ENCODE measurements at regions not wholly inside any gene's neighbourhood (a gene's known extent, or its start where the extent isn't known, plus 50 kb on each side); places are given as distances from the start of the nearest gene placed in this dataset.

DNA sequence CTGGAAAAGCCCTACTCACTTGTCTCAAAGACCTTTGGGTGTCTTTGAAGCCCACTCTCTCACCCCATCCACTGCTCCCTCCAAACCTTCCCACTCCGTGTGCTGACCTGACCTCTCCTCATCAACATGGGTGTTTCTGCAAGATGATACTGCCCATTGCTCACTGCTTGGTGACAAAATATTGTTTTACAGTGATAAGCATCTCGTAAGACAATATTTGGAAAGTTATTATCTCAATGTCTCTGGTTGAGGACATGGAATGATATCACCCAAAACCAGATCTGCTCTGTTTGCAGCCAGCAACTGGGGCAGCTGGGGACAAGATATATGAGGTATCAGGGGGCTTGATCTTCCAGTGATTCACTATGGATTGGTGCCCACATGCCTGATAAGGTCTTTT is 195.8 kb downstream of the SALL1 start:
- no peak for DNase-seq

GRCh38 chr16:50954469-50954868 is 196.6 kb downstream of the SALL1 start:
- DNase-seq (no peak), FAIRE-seq (no peak)
- no peak overlapping the region for H3K4me3 ChIP-seq (ENCODE audit: low read depth in 1 of 3, low read length in 3 of 3)
- peaks cover 0 to 5% of the 10 kb centered on the region in 2 donors for H3K9me3 ChIP-seq (ENCODE audit: control insufficient read depth in 2 of 2, insufficient read depth in 1 of 2, low read depth in 1 of 2, low read length in 1 of 2)
- H3K27ac ChIP-seq (ENCODE audit: low read depth in 1 of 3, low read length in 2 of 3), result no peak overlapping the region
- H3K4me1 ChIP-seq (ENCODE audit: control insufficient read depth in 3 of 3, insufficient read depth in 2 of 3, low read depth in 1 of 3, low read length in 2 of 3), result no peaks in the 10 kb centered on the region
- WGBS, 3 donors, result 60 to 69% (median 69%) methylated on average over 9 of the region's 9 CpGs
- H3K36me3 ChIP-seq (ENCODE audit: control insufficient read depth in 3 of 3, insufficient read depth in 2 of 3, low read depth in 1 of 3, low read length in 3 of 3), result no peaks in the 10 kb centered on the region
- H3K27me3 ChIP-seq (ENCODE audit: control insufficient read depth in 3 of 3, insufficient read depth in 3 of 3, low read length in 3 of 3), result peaks cover 0 to 2% (median 0%) of the 10 kb centered on the region in 3 donors

More for the DNA sequence above, 195.8 kb downstream of the SALL1 start:
- Histone ChIP-seq H3K27ac (ENCODE audit: low read depth in 1 of 3, low read length in 2 of 3) (no peak overlapping the region), H3K9me3 (ENCODE audit: control insufficient read depth in 2 of 2, insufficient read depth in 1 of 2, low read depth in 1 of 2, low read length in 1 of 2) (peaks cover 0 to 5% of the 10 kb centered on the region in 2 donors), H3K36me3 (ENCODE audit: control insufficient read depth in 3 of 3, insufficient read depth in 2 of 3, low read depth in 1 of 3, low read length in 3 of 3) (no peaks in the 10 kb centered on the region), H3K27me3 (ENCODE audit: control insufficient read depth in 3 of 3, insufficient read depth in 3 of 3, low read length in 3 of 3) (peaks cover 0 to 2% (median 0%) of the 10 kb centered on the region in 3 donors), H3K4me3 (ENCODE audit: low read depth in 1 of 3, low read length in 3 of 3) (no peak overlapping the region), H3K4me1 (ENCODE audit: control insufficient read depth in 3 of 3, insufficient read depth in 2 of 3, low read depth in 1 of 3, low read length in 2 of 3) (no peaks in the 10 kb centered on the region)
- no peak for FAIRE-seq
- 48 to 63% (median 53%) methylated on average over 2 of the region's 2 CpGs for WGBS, 3 donors

DNA sequence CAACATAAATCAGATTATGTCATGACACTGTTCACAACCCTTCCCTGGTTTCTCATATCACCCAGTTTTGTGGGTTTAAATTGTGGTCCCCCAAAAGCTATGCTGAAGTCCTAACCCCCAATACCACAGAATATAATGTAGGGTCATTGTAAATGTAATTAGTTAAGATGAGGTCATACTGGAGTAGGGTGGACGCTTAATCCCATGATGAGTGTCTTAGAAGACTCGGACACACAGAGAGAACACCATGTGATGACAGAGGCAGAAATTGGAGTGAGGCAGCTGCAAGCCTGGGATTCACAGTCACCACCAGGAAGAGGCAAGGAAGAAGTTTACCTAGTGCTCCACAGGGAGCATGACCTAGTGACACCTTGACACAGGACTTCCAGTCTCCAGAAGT is 197.8 kb downstream of the SALL1 start:
- Histone ChIP-seq H3K36me3 (ENCODE audit: control insufficient read depth in 3 of 3, insufficient read depth in 2 of 3, low read depth in 1 of 3, low read length in 3 of 3) (no peaks in the 10 kb centered on the region), H3K9me3 (ENCODE audit: control insufficient read depth in 2 of 2, insufficient read depth in 1 of 2, low read depth in 1 of 2, low read length in 1 of 2) (peaks cover 0 to 5% of the 10 kb centered on the region in 2 donors), H3K4me3 (ENCODE audit: low read depth in 1 of 3, low read length in 3 of 3) (no peak overlapping the region), H3K27me3 (ENCODE audit: control insufficient read depth in 3 of 3, insufficient read depth in 3 of 3, low read length in 3 of 3) (peaks cover 0 to 2% (median 0%) of the 10 kb centered on the region in 3 donors), H3K4me1 (ENCODE audit: control insufficient read depth in 3 of 3, insufficient read depth in 2 of 3, low read depth in 1 of 3, low read length in 2 of 3) (no peaks in the 10 kb centered on the region), H3K27ac (ENCODE audit: low read depth in 1 of 3, low read length in 2 of 3) (no peak overlapping the region)
- DNase-seq, result no peak
- no peak for FAIRE-seq
- 80 to 85% (median 80%) methylated on average over 2 of the region's 2 CpGs for WGBS, 3 donors

- Histone ChIP-seq H3K27me3 (ENCODE audit: control insufficient read depth in 3 of 3, insufficient read depth in 3 of 3, low read length in 3 of 3) (no peaks in the 10 kb centered on the region), H3K9me3 (ENCODE audit: control insufficient read depth in 2 of 2, insufficient read depth in 1 of 2, low read depth in 1 of 2, low read length in 1 of 2) (no peaks in the 10 kb centered on the region), H3K4me3 (ENCODE audit: low read depth in 1 of 3, low read length in 3 of 3) (no peak overlapping the region), H3K27ac (ENCODE audit: low read depth in 1 of 3, low read length in 2 of 3) (no peak overlapping the region), H3K4me1 (ENCODE audit: control insufficient read depth in 3 of 3, insufficient read depth in 2 of 3, low read depth in 1 of 3, low read length in 2 of 3) (no peaks in the 10 kb centered on the region), H3K36me3 (ENCODE audit: control insufficient read depth in 3 of 3, insufficient read depth in 2 of 3, low read depth in 1 of 3, low read length in 3 of 3) (no peaks in the 10 kb centered on the region)
- WGBS, 3 donors, result 59 to 72% (median 62%) methylated on average over 3 of the region's 3 CpGs
- DNase-seq (no peak), FAIRE-seq (no peak)
Observed at GRCh38 chr16:50950955-50951354, 200.1 kb downstream of the SALL1 start.

DNA sequence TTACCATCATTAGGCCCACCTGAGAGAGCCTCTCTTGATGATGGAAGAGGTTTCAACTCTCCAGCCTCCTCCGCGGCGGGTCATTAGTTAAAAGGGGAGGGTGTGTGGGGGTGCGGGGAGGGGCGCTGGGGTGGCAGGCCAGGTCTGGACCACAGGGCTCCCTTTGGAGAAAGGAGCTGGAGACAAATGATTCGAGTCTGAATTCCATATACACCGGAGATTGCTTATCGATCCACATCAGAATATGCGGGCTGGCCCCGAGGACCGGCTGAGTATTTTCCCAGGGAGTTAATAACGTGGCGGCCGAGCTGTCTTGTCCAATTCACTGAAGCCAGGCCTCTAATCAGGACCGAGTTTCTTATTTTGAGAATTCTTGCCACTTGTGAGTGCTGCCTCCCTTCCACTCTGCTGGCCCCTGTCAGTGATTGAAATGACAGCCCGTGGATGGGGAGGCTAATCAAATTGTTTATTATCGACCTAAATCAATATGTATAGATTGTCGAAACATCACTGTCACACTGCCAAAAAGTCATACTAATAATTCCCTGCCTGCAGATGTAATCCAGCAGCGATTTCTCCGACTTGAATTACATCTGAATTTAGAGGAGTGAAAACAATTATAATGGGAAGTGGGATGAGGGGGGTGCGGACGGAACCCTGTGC is 202.7 kb downstream of the SALL1 start:
- Histone ChIP-seq H3K4me1 (ENCODE audit: control insufficient read depth in 3 of 3, insufficient read depth in 2 of 3, low read depth in 1 of 3, low read length in 2 of 3) (no peaks in the 10 kb centered on the region), H3K9me3 (ENCODE audit: control insufficient read depth in 2 of 2, insufficient read depth in 1 of 2, low read depth in 1 of 2, low read length in 1 of 2) (no peaks in the 10 kb centered on the region), H3K27me3 (ENCODE audit: control insufficient read depth in 3 of 3, insufficient read depth in 3 of 3, low read length in 3 of 3) (no peaks in the 10 kb centered on the region), H3K4me3 (ENCODE audit: low read depth in 1 of 3, low read length in 3 of 3) (no peak overlapping the region), H3K27ac (ENCODE audit: low read depth in 1 of 3, low read length in 2 of 3) (no peak overlapping the region), H3K36me3 (ENCODE audit: control insufficient read depth in 3 of 3, insufficient read depth in 2 of 3, low read depth in 1 of 3, low read length in 3 of 3) (no peaks in the 10 kb centered on the region)
- DNase-seq (no peak), FAIRE-seq (no peak)
- WGBS, 3 donors, result 74 to 86% (median 83%) methylated on average over 22 of the region's 22 CpGs

GRCh38 chr16:50947826-50948225 is 203.2 kb downstream of the SALL1 start:
- Histone ChIP-seq H3K4me1 (ENCODE audit: control insufficient read depth in 3 of 3, insufficient read depth in 2 of 3, low read depth in 1 of 3, low read length in 2 of 3) (no peaks in the 10 kb centered on the region), H3K9me3 (ENCODE audit: control insufficient read depth in 2 of 2, insufficient read depth in 1 of 2, low read depth in 1 of 2, low read length in 1 of 2) (no peaks in the 10 kb centered on the region), H3K27me3 (ENCODE audit: control insufficient read depth in 3 of 3, insufficient read depth in 3 of 3, low read length in 3 of 3) (no peaks in the 10 kb centered on the region), H3K4me3 (ENCODE audit: low read depth in 1 of 3, low read length in 3 of 3) (no peak overlapping the region), H3K36me3 (ENCODE audit: control insufficient read depth in 3 of 3, insufficient read depth in 2 of 3, low read depth in 1 of 3, low read length in 3 of 3) (no peaks in the 10 kb centered on the region), H3K27ac (ENCODE audit: low read depth in 1 of 3, low read length in 2 of 3) (no peak overlapping the region)
- DNase-seq (no peak), FAIRE-seq (no peak)
- WGBS, 3 donors, result 95 to 100% (median 95%) methylated on average over 1 of the region's 1 CpG

- Histone ChIP-seq H3K9me3 (ENCODE audit: control insufficient read depth in 2 of 2, insufficient read depth in 1 of 2, low read depth in 1 of 2, low read length in 1 of 2) (no peaks in the 10 kb centered on the region), H3K36me3 (ENCODE audit: control insufficient read depth in 3 of 3, insufficient read depth in 2 of 3, low read depth in 1 of 3, low read length in 3 of 3) (no peaks in the 10 kb centered on the region), H3K4me1 (ENCODE audit: control insufficient read depth in 3 of 3, insufficient read depth in 2 of 3, low read depth in 1 of 3, low read length in 2 of 3) (no peaks in the 10 kb centered on the region), H3K27me3 (ENCODE audit: control insufficient read depth in 3 of 3, insufficient read depth in 3 of 3, low read length in 3 of 3) (no peaks in the 10 kb centered on the region), H3K27ac (ENCODE audit: low read depth in 1 of 3, low read length in 2 of 3) (no peak overlapping the region), H3K4me3 (ENCODE audit: low read depth in 1 of 3, low read length in 3 of 3) (no peak overlapping the region)
- FAIRE-seq (no peak), DNase-seq (no peak)
- 72 to 77% (median 76%) methylated on average over 5 of the region's 5 CpGs for WGBS, 3 donors
Observed at GRCh38 chr16:50946606-50947005, 204.5 kb downstream of the SALL1 start.

DNA sequence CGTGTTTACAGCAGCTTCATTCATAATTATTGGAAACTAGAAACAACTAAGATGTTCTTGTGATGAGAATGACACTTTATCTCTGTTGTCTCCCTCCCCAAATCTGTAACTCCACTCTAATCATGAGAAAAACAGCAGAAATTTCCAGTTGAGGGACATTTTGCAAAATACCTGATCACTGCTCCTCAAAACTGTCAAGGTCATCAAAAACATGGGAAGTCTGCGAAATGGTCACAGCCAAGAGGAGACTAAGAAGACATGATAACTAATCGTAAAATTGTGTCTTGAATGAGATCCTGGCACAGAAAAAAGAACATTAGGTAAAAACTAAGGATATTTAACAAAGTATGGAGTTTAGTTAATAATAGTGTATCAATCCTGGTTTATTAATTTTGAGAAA is 204.2 kb downstream of the CYLD start:
- FAIRE-seq (no peak), DNase-seq (no peak)
- no peaks in the 10 kb centered on the region for H3K27me3 ChIP-seq (ENCODE audit: control insufficient read depth in 3 of 3, insufficient read depth in 3 of 3, low read length in 3 of 3)
- H3K4me3 ChIP-seq (ENCODE audit: low read depth in 1 of 3, low read length in 3 of 3), result no peak overlapping the region
- H3K27ac ChIP-seq (ENCODE audit: low read depth in 1 of 3, low read length in 2 of 3), result no peak overlapping the region
- no peaks in the 10 kb centered on the region for H3K9me3 ChIP-seq (ENCODE audit: control insufficient read depth in 2 of 2, insufficient read depth in 1 of 2, low read depth in 1 of 2, low read length in 1 of 2)
- H3K36me3 ChIP-seq (ENCODE audit: control insufficient read depth in 3 of 3, insufficient read depth in 2 of 3, low read depth in 1 of 3, low read length in 3 of 3), result no peaks in the 10 kb centered on the region
- H3K4me1 ChIP-seq (ENCODE audit: control insufficient read depth in 3 of 3, insufficient read depth in 2 of 3, low read depth in 1 of 3, low read length in 2 of 3), result no peaks in the 10 kb centered on the region
- 80 to 85% (median 85%) methylated on average over 3 of the region's 3 CpGs for WGBS, 3 donors

DNA sequence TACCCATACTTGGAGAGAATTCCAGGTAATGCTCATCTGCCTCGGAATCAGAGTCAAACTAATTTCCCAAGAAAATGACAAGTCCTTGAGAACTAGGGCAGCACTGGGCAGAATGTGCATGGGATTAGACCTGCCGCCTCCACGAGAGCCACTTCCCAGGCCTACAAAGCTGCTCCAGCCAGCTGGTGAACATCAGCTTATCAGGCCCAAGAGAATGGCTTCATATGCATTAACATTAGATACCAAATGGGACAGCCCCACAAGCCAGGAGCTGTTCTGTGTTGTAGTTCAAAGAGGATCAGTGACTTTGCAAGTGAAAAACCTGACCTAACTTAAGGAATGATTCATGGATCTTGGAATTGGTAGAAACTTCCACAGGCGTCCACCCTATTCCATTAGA is 203.3 kb downstream of the CYLD start:
- Histone ChIP-seq H3K4me1 (ENCODE audit: control insufficient read depth in 3 of 3, insufficient read depth in 2 of 3, low read depth in 1 of 3, low read length in 2 of 3) (no peaks in the 10 kb centered on the region), H3K27ac (ENCODE audit: low read depth in 1 of 3, low read length in 2 of 3) (no peak overlapping the region), H3K27me3 (ENCODE audit: control insufficient read depth in 3 of 3, insufficient read depth in 3 of 3, low read length in 3 of 3) (no peaks in the 10 kb centered on the region), H3K9me3 (ENCODE audit: control insufficient read depth in 2 of 2, insufficient read depth in 1 of 2, low read depth in 1 of 2, low read length in 1 of 2) (no peaks in the 10 kb centered on the region), H3K36me3 (ENCODE audit: control insufficient read depth in 3 of 3, insufficient read depth in 2 of 3, low read depth in 1 of 3, low read length in 3 of 3) (no peaks in the 10 kb centered on the region), H3K4me3 (ENCODE audit: low read depth in 1 of 3, low read length in 3 of 3) (no peak overlapping the region)
- FAIRE-seq (no peak), DNase-seq (no peak)
- 76 to 88% (median 87%) methylated on average over 4 of the region's 4 CpGs for WGBS, 3 donors

All from small intestine (tissue), 7 donors.